ENCODE measurements at regions not wholly inside any gene's neighbourhood (a gene's known extent, or its start where the extent isn't known, plus 50 kb on each side); places are given as distances from the start of the nearest gene placed in this dataset.
"Not testable (repeated sequence)": the region's sequence is repeated elsewhere in the genome, so short reads cannot be mapped to it uniquely, and the experiment has no call there.

GRCh38 chr1:143905214-143906179, 66.3 kb downstream of the FAM72C start:
- DNase-seq (ENCODE audit: low read depth in 2 of 2): peak in 1 of 2 donors; percentile 0

- not testable (repeated sequence) for DNase-seq (ENCODE audit: low read depth in 2 of 2)
Measured at GRCh38 chr1:143904622-143904979, 67.2 kb downstream of the FAM72C start.

- DNase-seq (ENCODE audit: low read depth in 2 of 2): peak in 1 of 2 donors; percentile 1
Measured at GRCh38 chr1:143903899-143904621, 67.7 kb downstream of the FAM72C start.

GRCh38 chr1:143896377-143896776, 75.4 kb downstream of the FAM72C start:
- not testable (repeated sequence) for DNase-seq (ENCODE audit: low read depth in 2 of 2)

GRCh38 chr1:143884932-143885574, 86.7 kb downstream of the FAM72C start:
- DNase-seq (ENCODE audit: low read depth in 2 of 2): peak; percentile 30 to 66

- DNase-seq (ENCODE audit: low read depth in 2 of 2): peak in 1 of 2 donors; percentile 39
Measured at GRCh38 chr1:143884532-143884931, 87.3 kb downstream of the FAM72C start.

GRCh38 chr1:143879757-143880536, 91.8 kb downstream of the FAM72C start:
- not testable (repeated sequence) for DNase-seq (ENCODE audit: low read depth in 2 of 2)

GRCh38 chr1:143875947-143876346, 95.8 kb downstream of the FAM72C start:
- DNase-seq (ENCODE audit: low read depth in 2 of 2): not testable (repeated sequence)

- DNase-seq (ENCODE audit: low read depth in 2 of 2): not testable (repeated sequence)
Measured at GRCh38 chr1:143874625-143875024, 97.2 kb downstream of the FAM72C start.

GRCh38 chr1:143873650-143874049, 98.1 kb downstream of the FAM72C start:
- not testable (repeated sequence) for DNase-seq (ENCODE audit: low read depth in 2 of 2)

GRCh38 chr1:143870388-143870787, 101.4 kb downstream of the FAM72C start:
- DNase-seq (ENCODE audit: low read depth in 2 of 2): not testable (repeated sequence)

GRCh38 chr1:143867590-143868220, 104.1 kb downstream of the FAM72C start:
- not testable (repeated sequence) for DNase-seq (ENCODE audit: low read depth in 2 of 2)

- not testable (repeated sequence) for DNase-seq (ENCODE audit: low read depth in 2 of 2)
Measured at GRCh38 chr1:143863901-143864520, 107.8 kb downstream of the FAM72C start.

- DNase-seq (ENCODE audit: low read depth in 2 of 2): not testable (repeated sequence)
Measured at GRCh38 chr1:143862722-143863121, 109.1 kb downstream of the FAM72C start.

- not testable (repeated sequence) for DNase-seq (ENCODE audit: low read depth in 2 of 2)
Measured at GRCh38 chr1:143861306-143861705, 110.5 kb downstream of the FAM72C start.

- not testable (repeated sequence) for DNase-seq (ENCODE audit: low read depth in 2 of 2)
Measured at GRCh38 chr1:143855867-143856266, 115.9 kb downstream of the FAM72C start.

GRCh38 chr1:143854069-143854468, 117.7 kb downstream of the FAM72C start:
- DNase-seq (ENCODE audit: low read depth in 2 of 2): not testable (repeated sequence)

GRCh38 chr1:143850637-143851036, 121.1 kb downstream of the FAM72C start:
- DNase-seq (ENCODE audit: low read depth in 2 of 2): not testable (repeated sequence)

- DNase-seq (ENCODE audit: low read depth in 2 of 2): not testable (repeated sequence)
Measured at GRCh38 chr1:143848859-143849258, 122.9 kb downstream of the FAM72C start.

GRCh38 chr1:143845193-143845592, 126.6 kb downstream of the FAM72C start:
- DNase-seq (ENCODE audit: low read depth in 2 of 2): not testable (repeated sequence)
